ENCODE measurements at regions not wholly inside any gene's neighbourhood (a gene's known extent, or its start where the extent isn't known, plus 50 kb on each side); places are given as distances from the start of the nearest gene placed in this dataset.

DNA sequence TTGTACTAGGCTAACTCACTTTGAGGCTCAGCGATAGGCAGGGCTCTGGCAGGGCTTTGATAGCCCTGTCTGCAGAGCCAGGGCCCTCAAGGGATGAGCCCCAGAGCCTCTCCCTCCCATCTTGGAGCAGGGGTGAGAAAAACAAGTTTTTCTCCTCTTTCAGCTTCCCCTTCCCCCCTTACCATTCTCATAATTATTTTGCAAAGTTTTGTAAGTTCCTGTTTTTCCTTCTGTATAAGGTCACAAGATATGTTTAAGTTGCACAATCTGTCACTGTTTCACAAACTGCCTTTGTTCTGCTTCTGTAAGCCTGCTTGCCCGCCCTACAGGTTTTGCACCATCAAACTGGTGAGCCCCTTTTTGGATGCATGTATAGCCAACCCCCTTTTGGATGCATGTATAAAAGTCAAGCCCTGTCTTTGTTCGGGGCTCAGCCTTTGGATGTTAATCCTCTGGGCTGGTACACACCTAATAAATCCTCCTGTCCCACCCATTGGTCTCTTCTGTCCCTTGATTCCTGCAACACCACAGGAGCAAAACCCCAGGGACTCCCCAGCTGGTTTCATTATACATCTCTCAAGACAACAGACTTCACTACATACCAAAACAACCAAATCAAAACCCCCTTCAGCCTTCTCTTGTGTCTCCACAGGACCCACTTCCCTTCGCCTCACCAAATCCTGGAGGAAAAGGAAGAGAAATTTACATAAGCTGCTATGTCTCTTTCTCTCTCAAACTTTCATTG is 52.5 kb upstream of the RESF1 start:
- H3K27ac ChIP-seq: no peak overlapping the region
- TF ChIP-seq POLR2AphosphoS5 (IDR thresholded peaks at IDR 0.05) (no peak), POLR2A (IDR thresholded peaks at IDR 0.05) (no peak), EP300 (IDR thresholded peaks at IDR 0.05; ENCODE audit: low read depth) (no peak)
- TF ChIP-seq, protein P1, sequence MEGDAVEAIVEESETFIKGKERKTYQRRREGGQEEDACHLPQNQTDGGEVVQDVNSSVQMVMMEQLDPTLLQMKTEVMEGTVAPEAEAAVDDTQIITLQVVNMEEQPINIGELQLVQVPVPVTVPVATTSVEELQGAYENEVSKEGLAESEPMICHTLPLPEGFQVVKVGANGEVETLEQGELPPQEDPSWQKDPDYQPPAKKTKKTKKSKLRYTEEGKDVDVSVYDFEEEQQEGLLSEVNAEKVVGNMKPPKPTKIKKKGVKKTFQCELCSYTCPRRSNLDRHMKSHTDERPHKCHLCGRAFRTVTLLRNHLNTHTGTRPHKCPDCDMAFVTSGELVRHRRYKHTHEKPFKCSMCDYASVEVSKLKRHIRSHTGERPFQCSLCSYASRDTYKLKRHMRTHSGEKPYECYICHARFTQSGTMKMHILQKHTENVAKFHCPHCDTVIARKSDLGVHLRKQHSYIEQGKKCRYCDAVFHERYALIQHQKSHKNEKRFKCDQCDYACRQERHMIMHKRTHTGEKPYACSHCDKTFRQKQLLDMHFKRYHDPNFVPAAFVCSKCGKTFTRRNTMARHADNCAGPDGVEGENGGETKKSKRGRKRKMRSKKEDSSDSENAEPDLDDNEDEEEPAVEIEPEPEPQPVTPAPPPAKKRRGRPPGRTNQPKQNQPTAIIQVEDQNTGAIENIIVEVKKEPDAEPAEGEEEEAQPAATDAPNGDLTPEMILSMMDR (IDR thresholded peaks at IDR 0.05): no peak
- H3K27me3 ChIP-seq: no peaks in the 10 kb centered on the region
- no peak overlapping the region for H3K4me3 ChIP-seq
- no peak for DNase-seq
- WGBS, 2 donors (ENCODE audit: low coverage in 1 of 2): 80% methylated on average over 2 to 4 of the region's 4 CpGs
- H3K36me3 ChIP-seq: no peaks in the 10 kb centered on the region
- no peaks in the 10 kb centered on the region for H3K9me3 ChIP-seq
- intact Hi-C loops (cut with DNase I; ENCODE audit: low total_unique reads): no loop called here
- in situ Hi-C loops (cut with MboI; ENCODE audit: low pct_ligation_motif_present in 1 of 4, low pct_unique_long_range_greater_than_20kb in 1 of 4, low sequenced_read_pairs in 3 of 4): no loop called here
- no peaks in the 10 kb centered on the region for H3K4me1 ChIP-seq

GRCh38 chr12:31903025-31903424 is 56.2 kb upstream of the RESF1 start:
- intact Hi-C loops (cut with DNase I; ENCODE audit: low total_unique reads) (no loop called here), in situ Hi-C loops (cut with MboI; ENCODE audit: low pct_ligation_motif_present in 1 of 4, low pct_unique_long_range_greater_than_20kb in 1 of 4, low sequenced_read_pairs in 3 of 4) (no loop called here)
- Histone ChIP-seq H3K4me3 (no peak overlapping the region), H3K36me3 (no peaks in the 10 kb centered on the region), H3K4me1 (no peaks in the 10 kb centered on the region), H3K27ac (no peak overlapping the region), H3K27me3 (no peaks in the 10 kb centered on the region), H3K9me3 (no peaks in the 10 kb centered on the region)
- WGBS, 2 donors (ENCODE audit: low coverage in 1 of 2): 74 to 95% methylated on average over 3 of the region's 3 CpGs
- no peak for DNase-seq
- TF ChIP-seq, protein P1 (IDR thresholded peaks at IDR 0.05): no peak
- TF ChIP-seq POLR2AphosphoS5 (IDR thresholded peaks at IDR 0.05) (no peak), POLR2A (IDR thresholded peaks at IDR 0.05) (no peak), EP300 (IDR thresholded peaks at IDR 0.05; ENCODE audit: low read depth) (no peak)

DNA sequence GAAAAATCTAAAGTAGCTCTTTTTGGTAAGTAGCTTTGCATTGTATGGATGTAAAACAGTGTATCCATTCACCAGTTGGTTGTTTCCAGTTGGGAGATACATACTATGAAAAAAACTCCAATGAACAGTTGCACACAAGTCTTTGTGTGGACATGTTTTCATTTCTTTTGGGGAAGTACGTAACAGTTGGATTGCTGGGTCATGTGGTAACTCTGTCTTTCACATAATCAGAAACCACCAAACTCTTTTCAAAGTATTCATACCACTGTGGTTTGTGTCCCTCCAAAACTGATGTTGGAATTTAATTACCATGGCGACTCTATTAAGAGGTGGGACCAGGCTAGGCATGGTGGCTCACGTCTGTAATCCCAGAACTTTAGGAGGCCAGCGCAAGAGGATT is 58.9 kb upstream of the RESF1 start:
- no peaks in the 10 kb centered on the region for H3K36me3 ChIP-seq
- in situ Hi-C loops (cut with MboI; ENCODE audit: low pct_ligation_motif_present in 1 of 4, low pct_unique_long_range_greater_than_20kb in 1 of 4, low sequenced_read_pairs in 3 of 4) (no loop called here), intact Hi-C loops (cut with DNase I; ENCODE audit: low total_unique reads) (no loop called here)
- H3K4me1 ChIP-seq: peaks cover 0 to 10% (median 0%) of the 10 kb centered on the region in 4 donors
- no peaks in the 10 kb centered on the region for H3K27me3 ChIP-seq
- H3K4me3 ChIP-seq: no peak overlapping the region
- H3K9me3 ChIP-seq: no peaks in the 10 kb centered on the region
- no peak for DNase-seq
- 92 to 100% methylated on average over 1 to 4 of the region's 4 CpGs for WGBS, 2 donors (ENCODE audit: low coverage in 1 of 2)
- TF ChIP-seq EP300 (IDR thresholded peaks at IDR 0.05; ENCODE audit: low read depth): no peak
- no peak for TF ChIP-seq POLR2A (IDR thresholded peaks at IDR 0.05)
- TF ChIP-seq POLR2AphosphoS5 (IDR thresholded peaks at IDR 0.05): no peak
- TF ChIP-seq, protein P1 (IDR thresholded peaks at IDR 0.05): no peak
- no peak overlapping the region for H3K27ac ChIP-seq

- in situ Hi-C loops (cut with MboI; ENCODE audit: low pct_ligation_motif_present in 1 of 4, low pct_unique_long_range_greater_than_20kb in 1 of 4, low sequenced_read_pairs in 3 of 4) (no loop called here), intact Hi-C loops (cut with DNase I; ENCODE audit: low total_unique reads) (no loop called here)
- WGBS, 2 donors (ENCODE audit: low coverage in 1 of 2): 78% methylated on average over 2 of the region's 2 CpGs; no CpG with 5 or more reads in 1 of the 2 donors
- no peak for DNase-seq
- TF ChIP-seq POLR2AphosphoS5 (IDR thresholded peaks at IDR 0.05) (no peak), POLR2A (IDR thresholded peaks at IDR 0.05) (no peak), EP300 (IDR thresholded peaks at IDR 0.05; ENCODE audit: low read depth) (no peak)
- TF ChIP-seq, protein P1 (IDR thresholded peaks at IDR 0.05): no peak
- Histone ChIP-seq H3K27me3 (no peaks in the 10 kb centered on the region), H3K36me3 (no peaks in the 10 kb centered on the region), H3K4me3 (no peak overlapping the region), H3K9me3 (no peaks in the 10 kb centered on the region), H3K27ac (no peak overlapping the region), H3K4me1 (peaks cover 0 to 10% (median 0%) of the 10 kb centered on the region in 4 donors)
Observed at GRCh38 chr12:31899109-31899508, 60.1 kb upstream of the RESF1 start.

All from transverse colon (tissue), 4 donors.